ENCODE measurements at regions not wholly inside any gene's neighbourhood (a gene's known extent, or its start where the extent isn't known, plus 50 kb on each side); places are given as distances from the start of the nearest gene placed in this dataset.

GRCh38 chr16:16877061-16877460 lies 498.1 kb downstream of the NPIPA7 start:
- TF ChIP-seq CTCF (IDR thresholded peaks at IDR 0.05; ENCODE audit: borderline replicate concordance, extremely low read depth, low read length, poor library complexity, severe bottlenecking) (no peak), EZH2 (IDR thresholded peaks at IDR 0.05; ENCODE audit: borderline replicate concordance, low read depth, low read length, severe bottlenecking) (no peak)

Measured in DND-41 (cell line).